GM08714 (cell line): ENCODE measurements at regions not wholly inside any gene's neighbourhood (a gene's known extent, or its start where the extent isn't known, plus 50 kb on each side); places are given as distances from the start of the nearest gene placed in this dataset.

Experiments
- H3K4me3 ChIP-seq: fragments of 200-500 bp; sonication (Bioruptor generic); 2 replicates; pipeline ENCODE4 v1.5.1; 2014; ENCODE audit warnings: mild to moderate bottlenecking, low read length, inconsistent platforms
- ZNF274 ChIP-seq: IDR thresholded peaks from 2 replicates; pipeline ENCODE4 v1.6.1; 2012; ENCODE audit warnings: mild to moderate bottlenecking, low read depth, low read length

DNA sequence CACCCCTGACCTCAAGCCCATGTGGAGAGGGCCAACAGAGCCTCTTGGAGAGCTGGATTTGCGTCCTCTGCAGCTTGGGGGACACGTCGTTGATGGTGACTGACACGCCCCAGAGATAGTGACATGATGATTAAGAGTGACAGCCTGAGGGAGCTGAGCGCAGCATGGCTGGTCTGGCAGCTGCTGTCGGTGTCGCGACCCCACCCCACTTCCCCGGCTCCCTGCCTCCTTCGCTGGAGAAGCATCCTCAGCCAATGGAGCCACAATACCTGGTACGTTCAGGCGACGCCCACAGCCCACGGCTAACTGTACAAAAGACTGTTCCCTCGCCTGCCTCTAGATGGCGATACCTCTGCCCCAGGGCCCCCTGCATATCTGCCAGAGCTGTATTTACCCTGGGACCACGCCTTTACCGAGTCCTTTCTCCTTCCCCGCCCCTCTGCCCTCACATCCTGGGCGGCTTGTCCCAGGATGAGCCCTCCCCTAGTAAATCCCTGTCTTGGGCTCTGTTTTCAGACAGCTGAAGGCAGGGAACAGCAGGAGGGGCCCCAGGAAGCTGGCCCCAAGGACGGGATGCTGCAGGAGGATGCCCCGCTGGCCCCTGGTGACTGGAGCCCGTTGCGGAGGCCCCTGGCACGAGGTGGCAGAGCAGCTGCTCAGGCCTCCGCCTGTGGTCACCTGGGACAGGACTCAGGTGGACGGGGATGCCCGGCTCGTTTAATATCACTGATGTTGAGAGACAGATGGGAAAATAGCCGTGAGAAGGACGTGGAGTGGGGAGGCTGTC, 90.6 kb downstream of the RPS6KA4 start:
- peak overlapping the region; percentile 9; the same call in 1 of the 2 replicates for H3K4me3 ChIP-seq
- TF ChIP-seq ZNF274: no peak

GRCh38 chr11:64450168-64450560, 91.2 kb downstream of the RPS6KA4 start:
- H3K4me3 ChIP-seq: no peak overlapping the region
- TF ChIP-seq ZNF274: no peak

DNA sequence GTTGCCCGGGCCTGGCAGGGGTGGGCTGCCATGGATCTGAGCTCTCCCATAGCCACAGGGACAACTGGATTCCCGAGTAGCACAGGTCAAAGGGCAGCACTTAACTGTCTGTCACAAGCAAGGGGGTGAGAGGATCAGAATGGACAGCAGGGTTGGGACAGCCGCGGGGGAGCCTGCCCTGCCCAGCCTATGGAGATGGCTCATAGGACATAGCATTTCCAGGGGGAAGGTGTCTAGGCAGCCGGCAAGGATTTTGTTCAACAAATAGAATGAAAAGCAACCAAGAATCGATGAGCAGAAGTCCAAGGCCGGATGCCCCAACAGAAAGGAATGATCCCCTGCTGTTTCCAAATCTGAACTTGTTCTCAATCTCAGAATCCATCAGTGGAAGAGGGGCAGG, 92.9 kb downstream of the RPS6KA4 start:
- TF ChIP-seq ZNF274: no peak
- H3K4me3 ChIP-seq: no peak overlapping the region

DNA sequence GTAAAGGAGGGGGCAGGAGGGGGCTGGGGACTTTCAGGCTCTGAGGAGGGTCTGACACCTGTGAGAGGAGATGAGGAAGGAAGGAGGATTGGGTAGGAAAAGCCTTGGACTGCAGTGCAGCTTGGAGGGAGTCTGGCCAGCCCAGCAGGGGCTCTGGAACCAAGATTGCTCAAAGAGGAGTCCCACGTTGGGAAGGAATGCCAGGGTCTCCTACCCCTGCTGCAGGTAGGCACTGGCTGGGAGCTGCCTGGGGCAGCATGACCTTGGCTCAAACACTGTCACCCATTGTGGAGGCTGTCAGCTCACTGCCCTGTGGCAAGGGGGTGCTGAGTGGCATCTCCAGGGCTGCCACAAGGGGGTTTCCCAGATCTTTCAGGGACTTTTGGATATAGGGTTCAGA, 94.5 kb downstream of the RPS6KA4 start:
- TF ChIP-seq ZNF274: no peak
- H3K4me3 ChIP-seq: no peak overlapping the region

GRCh38 chr11:64455456-64456261, 96.7 kb downstream of the RPS6KA4 start:
- no peak for TF ChIP-seq ZNF274
- H3K4me3 ChIP-seq: no peak overlapping the region

DNA sequence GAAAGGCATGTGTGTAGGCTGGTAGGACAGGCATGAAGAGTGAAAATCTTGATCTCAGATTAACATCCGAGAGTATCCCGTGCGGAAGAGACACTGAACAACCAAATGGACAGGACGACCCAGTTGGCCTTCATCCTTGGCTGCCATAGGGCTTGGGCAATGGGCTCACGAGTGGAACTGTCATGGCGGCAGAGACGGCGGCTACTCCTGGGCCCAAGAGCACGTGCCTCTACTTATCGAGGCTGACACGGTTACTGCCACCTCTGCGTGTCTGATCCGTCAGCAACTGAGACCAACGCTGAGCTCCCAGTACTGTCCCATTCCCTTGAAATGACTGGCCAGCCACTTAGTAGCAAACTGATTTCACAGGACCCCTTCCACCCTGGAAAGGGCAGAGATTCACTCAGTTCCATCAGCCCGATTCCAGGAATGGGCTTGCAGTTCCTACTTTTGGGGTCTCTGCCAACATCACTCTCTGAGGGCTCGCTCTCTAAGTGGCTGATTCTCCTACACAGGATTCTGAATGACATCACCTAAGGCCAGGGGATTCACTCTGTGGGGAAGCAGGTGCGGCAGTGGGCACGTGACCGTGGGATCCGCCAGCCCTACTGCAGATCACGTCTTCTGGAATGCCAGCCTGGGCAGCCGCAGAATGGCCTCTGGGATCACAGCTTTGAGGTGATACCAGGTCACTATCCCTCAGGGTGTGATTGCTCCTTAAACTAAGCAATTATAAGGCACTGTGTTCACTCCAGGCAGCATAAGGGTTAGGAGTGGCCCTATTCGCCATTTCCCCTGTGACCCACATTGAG, 97.8 kb downstream of the RPS6KA4 start:
- no peak overlapping the region for H3K4me3 ChIP-seq
- TF ChIP-seq ZNF274: no peak

GRCh38 chr11:64457416-64458010, 98.2 kb upstream of the SLC22A11 start:
- H3K4me3 ChIP-seq: no peak overlapping the region
- TF ChIP-seq ZNF274: no peak

DNA sequence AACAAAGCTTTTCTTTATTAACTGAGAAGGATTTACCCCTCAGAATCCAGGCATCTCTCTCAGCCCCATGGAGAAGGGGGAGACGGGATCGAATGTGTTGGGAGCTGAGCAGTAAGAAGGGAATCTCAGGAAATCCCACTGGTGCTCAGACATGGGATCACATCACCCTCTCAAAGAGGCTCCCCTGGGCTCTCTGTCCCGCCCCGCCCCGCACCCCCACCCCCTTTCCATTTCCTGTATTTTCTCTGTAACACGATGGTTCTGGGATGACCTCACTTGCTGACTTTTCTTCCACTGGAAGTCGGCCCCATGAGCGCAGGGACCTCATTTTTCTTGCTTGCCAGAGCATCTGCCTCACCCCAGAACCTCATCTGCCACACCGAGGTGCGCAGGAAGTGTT, 96.7 kb upstream of the SLC22A11 start:
- no peak for TF ChIP-seq ZNF274
- no peak overlapping the region for H3K4me3 ChIP-seq

DNA sequence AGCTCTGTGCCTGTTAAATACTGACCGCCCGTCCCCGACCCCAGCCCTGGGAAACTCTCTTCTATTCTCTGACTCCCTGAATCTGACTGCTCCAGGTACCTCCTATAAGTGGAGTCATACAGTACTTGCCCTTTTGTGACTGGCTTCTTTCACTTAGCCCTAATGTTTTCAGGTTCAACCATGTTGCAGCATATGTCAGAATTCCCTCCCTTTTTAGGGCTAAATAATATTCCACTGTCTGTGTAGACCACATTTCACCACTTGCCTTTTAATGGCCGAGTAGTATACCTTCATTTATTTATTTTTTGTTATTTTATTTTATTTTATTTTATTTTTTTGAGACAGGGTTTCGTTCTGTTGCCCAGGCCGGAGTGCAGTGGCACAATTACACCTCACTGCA, 96.1 kb upstream of the SLC22A11 start:
- no peak overlapping the region for H3K4me3 ChIP-seq
- TF ChIP-seq ZNF274: no peak

DNA sequence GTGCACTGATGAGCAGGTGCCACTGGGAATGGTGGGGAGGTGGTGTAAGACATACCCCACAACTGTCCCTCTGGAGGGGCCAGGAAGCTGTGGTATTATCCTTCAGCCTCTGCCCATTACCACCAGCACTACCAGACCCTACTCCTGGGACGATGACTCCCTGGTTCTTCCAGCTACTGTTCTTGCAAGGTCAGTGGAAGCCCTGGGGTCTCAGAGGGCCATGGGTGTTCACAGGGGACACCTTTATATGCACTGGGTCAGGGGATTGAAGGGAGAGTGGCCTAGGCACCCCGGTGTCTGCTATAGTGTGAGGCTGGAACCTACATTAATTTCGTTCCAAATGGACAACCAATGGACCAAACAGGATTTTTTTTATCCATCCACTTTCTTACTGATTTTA, 94.7 kb upstream of the SLC22A11 start:
- no peak overlapping the region for H3K4me3 ChIP-seq
- TF ChIP-seq ZNF274: no peak

GRCh38 chr11:64466115-64466718, 89.5 kb upstream of the SLC22A11 start:
- no peak for TF ChIP-seq ZNF274
- no peak overlapping the region for H3K4me3 ChIP-seq

DNA sequence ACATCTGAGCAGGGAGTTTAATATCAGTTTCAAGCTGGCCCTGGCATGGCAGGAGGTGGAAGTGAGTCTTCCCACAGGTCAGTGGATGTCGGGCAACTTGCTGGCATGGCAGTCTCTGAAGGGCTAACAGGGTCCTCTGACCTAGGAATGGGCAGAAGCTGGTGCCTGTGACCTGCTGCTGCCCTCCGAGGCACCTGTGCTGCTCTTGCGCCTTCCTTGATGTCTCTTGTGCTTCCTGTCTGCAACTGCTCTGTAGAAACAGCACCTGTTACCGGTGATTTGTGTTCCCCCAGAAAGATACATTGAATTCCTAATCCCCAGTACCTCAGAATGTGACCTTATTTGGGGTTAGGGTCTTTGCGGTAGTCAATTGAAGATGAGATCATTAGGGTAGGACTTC, 86.5 kb upstream of the SLC22A11 start:
- no peak overlapping the region for H3K4me3 ChIP-seq
- no peak for TF ChIP-seq ZNF274

DNA sequence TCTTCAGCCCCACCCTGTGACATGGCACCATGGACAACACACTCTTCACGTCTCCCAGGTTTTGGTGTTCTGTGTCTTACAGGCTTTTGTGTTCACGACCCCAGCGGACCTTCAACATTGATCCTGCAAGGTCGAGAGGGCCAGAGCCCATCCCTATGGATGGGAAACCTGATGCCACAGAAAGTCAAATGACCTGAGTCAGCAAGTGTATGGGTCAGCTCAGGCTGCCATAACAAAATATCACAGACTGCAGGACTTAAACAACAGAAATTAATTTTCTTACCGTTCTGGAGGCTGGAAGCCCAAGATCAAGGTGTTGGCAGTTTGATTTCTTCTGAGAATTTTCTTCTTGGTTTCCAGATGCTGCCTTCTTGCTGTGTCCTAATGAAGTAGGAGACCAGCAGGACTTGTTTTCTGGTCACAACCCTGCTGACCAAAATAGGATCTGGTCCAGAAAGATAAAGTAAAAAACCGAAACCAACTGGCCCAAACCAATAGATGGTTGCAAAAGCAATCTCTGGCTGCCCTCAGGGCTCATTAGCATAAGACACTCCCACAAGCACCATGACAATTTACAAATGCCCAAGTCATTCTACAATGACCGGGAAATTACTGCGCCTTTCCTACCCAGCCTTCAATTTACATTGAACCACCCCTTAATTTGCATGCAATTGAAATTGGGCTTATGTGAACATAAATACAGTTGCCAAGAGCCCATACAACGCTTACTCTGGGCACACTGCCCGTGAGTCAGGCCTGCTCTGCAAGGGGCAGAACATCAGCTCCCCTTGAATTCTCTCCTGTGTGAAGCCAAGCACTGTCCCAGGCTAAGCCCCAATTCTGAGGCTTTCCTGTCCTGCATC, 82.9 kb upstream of the SLC22A11 start:
- TF ChIP-seq ZNF274: no peak
- no peak overlapping the region for H3K4me3 ChIP-seq
